H1 (cell line): ENCODE measurements at regions not wholly inside any gene's neighbourhood (a gene's known extent, or its start where the extent isn't known, plus 50 kb on each side); places are given as distances from the start of the nearest gene placed in this dataset.

Experiments used
- BRCA1 ChIP-seq: IDR thresholded peaks from 2 replicates; pipeline ENCODE4 v1.6.1; 2012; ENCODE audit warnings: low read depth, low read length, improper control_type of control experiment
- HDAC6 ChIP-seq: IDR thresholded peaks from one replicate; pipeline ENCODE4 v1.7.1; 2012; ENCODE audit warnings: low read depth, mild to moderate bottlenecking, inconsistent platforms, low read length, moderate library complexity

GRCh38 chr3:146975032-146975431, 369.9 kb upstream of the PLSCR5 start (continued):
- no peak for TF ChIP-seq BRCA1
- TF ChIP-seq HDAC6: no peak
